Mammary epithelial cell (primary cell): ENCODE measurements at regions not wholly inside any gene's neighbourhood (a gene's known extent, or its start where the extent isn't known, plus 50 kb on each side); places are given as distances from the start of the nearest gene placed in this dataset.

Experiments
- EZH2 ChIP-seq: IDR thresholded peaks from 2 replicates; pipeline ENCODE4 v1.6.1; 2012; ENCODE audit warnings: low read length, inconsistent platforms, borderline replicate concordance
- TF ChIP-seq, protein P1 (sequence below), 2 donors: IDR thresholded peaks in 1 of 2; conservative IDR thresholded peaks in 1 of 2; 2 replicates each; pipeline ENCODE4 v1.5.1; 2011 to 2012; ENCODE audit warnings: inconsistent platforms in 2 of 2, low read length in 2 of 2, mild to moderate bottlenecking in 2 of 2, control low read depth in 1 of 2, low read depth in 1 of 2; ENCODE audit not compliant: insufficient read depth in 1 of 2; ENCODE audit errors: extremely low read depth in 1 of 2

DNA sequence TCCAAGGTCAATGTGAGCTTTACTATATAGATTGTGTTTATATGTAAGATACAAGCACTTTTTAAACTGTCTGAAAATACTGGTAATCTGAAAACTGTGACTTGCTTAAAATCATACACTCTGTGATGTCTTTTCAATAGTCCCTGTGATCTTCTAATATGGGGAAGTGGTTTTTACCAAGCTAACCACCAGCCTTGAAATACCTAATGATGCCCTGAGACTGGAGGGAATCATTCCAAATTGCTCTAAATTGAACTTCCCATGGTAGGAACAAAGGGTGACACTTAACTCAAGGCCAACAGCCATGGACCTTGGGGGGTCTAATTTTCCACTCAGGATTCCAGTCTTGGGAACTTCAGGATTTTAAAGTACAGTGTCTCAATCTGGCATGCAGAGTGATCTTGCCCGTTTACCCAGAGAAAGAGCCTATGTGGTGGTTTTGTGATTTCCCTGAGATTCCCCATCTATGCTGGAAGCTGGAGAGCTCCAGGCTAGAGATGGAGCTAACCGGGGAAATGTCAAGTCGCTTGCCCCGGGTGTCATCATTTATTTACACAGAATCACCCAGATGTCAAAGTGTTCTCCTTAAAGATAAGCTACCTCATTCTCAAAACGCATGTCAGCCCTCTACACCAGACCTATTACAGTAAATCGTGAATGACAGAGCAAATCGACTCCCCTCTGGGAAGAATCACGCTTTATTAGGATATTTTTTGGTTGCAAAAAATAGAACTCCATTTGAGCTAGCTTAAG is 198.5 kb downstream of the SP3 start:
- TF ChIP-seq, protein P1, sequence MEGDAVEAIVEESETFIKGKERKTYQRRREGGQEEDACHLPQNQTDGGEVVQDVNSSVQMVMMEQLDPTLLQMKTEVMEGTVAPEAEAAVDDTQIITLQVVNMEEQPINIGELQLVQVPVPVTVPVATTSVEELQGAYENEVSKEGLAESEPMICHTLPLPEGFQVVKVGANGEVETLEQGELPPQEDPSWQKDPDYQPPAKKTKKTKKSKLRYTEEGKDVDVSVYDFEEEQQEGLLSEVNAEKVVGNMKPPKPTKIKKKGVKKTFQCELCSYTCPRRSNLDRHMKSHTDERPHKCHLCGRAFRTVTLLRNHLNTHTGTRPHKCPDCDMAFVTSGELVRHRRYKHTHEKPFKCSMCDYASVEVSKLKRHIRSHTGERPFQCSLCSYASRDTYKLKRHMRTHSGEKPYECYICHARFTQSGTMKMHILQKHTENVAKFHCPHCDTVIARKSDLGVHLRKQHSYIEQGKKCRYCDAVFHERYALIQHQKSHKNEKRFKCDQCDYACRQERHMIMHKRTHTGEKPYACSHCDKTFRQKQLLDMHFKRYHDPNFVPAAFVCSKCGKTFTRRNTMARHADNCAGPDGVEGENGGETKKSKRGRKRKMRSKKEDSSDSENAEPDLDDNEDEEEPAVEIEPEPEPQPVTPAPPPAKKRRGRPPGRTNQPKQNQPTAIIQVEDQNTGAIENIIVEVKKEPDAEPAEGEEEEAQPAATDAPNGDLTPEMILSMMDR (conservative IDR thresholded peaks at IDR 0.05 in 1 of 2, IDR thresholded peaks at IDR 0.05 in 1 of 2; ENCODE audit: extremely low read depth in 1 of 2, insufficient read depth in 1 of 2, low read depth in 1 of 2, low read length in 2 of 2) = no peak
- TF ChIP-seq EZH2 = no peak
